ENCODE measurements at regions not wholly inside any gene's neighbourhood (a gene's known extent, or its start where the extent isn't known, plus 50 kb on each side); places are given as distances from the start of the nearest gene placed in this dataset.

- TF ChIP-seq TAF1 (IDR thresholded peaks at IDR 0.05; ENCODE audit: borderline replicate concordance, insufficient read depth, low read length) (no peak), POLR2AphosphoS5 (IDR thresholded peaks at IDR 0.05; ENCODE audit: low read depth, low read length) (no peak), SIN3A (IDR thresholded peaks at IDR 0.05; ENCODE audit: borderline replicate concordance, insufficient read depth, low read length) (no peak), REST (IDR thresholded peaks at IDR 0.05; ENCODE audit: insufficient read depth in 1 of 2, low read depth in 2 of 2, low read length in 2 of 2) (no peak), FOXP2 (optimal IDR thresholded peaks at IDR 0.05; ENCODE audit: borderline replicate concordance, extremely low read depth, extremely low read length, insufficient read depth) (no peak)
Measured at GRCh38 chr1:9477535-9477934, 61.7 kb upstream of the SLC25A33 start.

- TF ChIP-seq REST (IDR thresholded peaks at IDR 0.05; ENCODE audit: insufficient read depth in 1 of 2, low read depth in 2 of 2, low read length in 2 of 2) (no peak), FOXP2 (optimal IDR thresholded peaks at IDR 0.05; ENCODE audit: borderline replicate concordance, extremely low read depth, extremely low read length, insufficient read depth) (no peak), TAF1 (IDR thresholded peaks at IDR 0.05; ENCODE audit: borderline replicate concordance, insufficient read depth, low read length) (no peak), POLR2AphosphoS5 (IDR thresholded peaks at IDR 0.05; ENCODE audit: low read depth, low read length) (no peak)
Measured at GRCh38 chr1:9478021-9478420, 61.2 kb upstream of the SLC25A33 start.

- TF ChIP-seq REST (IDR thresholded peaks at IDR 0.05; ENCODE audit: insufficient read depth in 1 of 2, low read depth in 2 of 2, low read length in 2 of 2) (no peak), SIN3A (IDR thresholded peaks at IDR 0.05; ENCODE audit: borderline replicate concordance, insufficient read depth, low read length) (no peak), POLR2AphosphoS5 (IDR thresholded peaks at IDR 0.05; ENCODE audit: low read depth, low read length) (no peak), FOXP2 (optimal IDR thresholded peaks at IDR 0.05; ENCODE audit: borderline replicate concordance, extremely low read depth, extremely low read length, insufficient read depth) (no peak), TAF1 (IDR thresholded peaks at IDR 0.05; ENCODE audit: borderline replicate concordance, insufficient read depth, low read length) (no peak)
Measured at GRCh38 chr1:9481048-9481447, 58.2 kb upstream of the SLC25A33 start.

GRCh38 chr1:9482403-9482802 lies 56.9 kb upstream of the SLC25A33 start:
- no peak for TF ChIP-seq POLR2AphosphoS5 (IDR thresholded peaks at IDR 0.05; ENCODE audit: low read depth, low read length)
- no peak for TF ChIP-seq TAF1 (IDR thresholded peaks at IDR 0.05; ENCODE audit: borderline replicate concordance, insufficient read depth, low read length)
- no peak for TF ChIP-seq REST (IDR thresholded peaks at IDR 0.05; ENCODE audit: insufficient read depth in 1 of 2, low read depth in 2 of 2, low read length in 2 of 2)
- TF ChIP-seq SIN3A (IDR thresholded peaks at IDR 0.05; ENCODE audit: borderline replicate concordance, insufficient read depth, low read length): no peak
- no peak for TF ChIP-seq FOXP2 (optimal IDR thresholded peaks at IDR 0.05; ENCODE audit: borderline replicate concordance, extremely low read depth, extremely low read length, insufficient read depth)
